Neural crest cell (in vitro differentiated cells): ENCODE measurements at regions not wholly inside any gene's neighbourhood (a gene's known extent, or its start where the extent isn't known, plus 50 kb on each side); places are given as distances from the start of the nearest gene placed in this dataset.
"Not testable (repeated sequence)": the region's sequence is repeated elsewhere in the genome, so short reads cannot be mapped to it uniquely, and the experiment has no call there.

ENCODE experiments used
- DNase-seq: peaks from one replicate; pipeline ENCODE4 v3.0.0; 2021; ENCODE audit warnings: low read depth, mixed read lengths, low spot score
- H3K27ac Mint-ChIP-seq: one replicate; pipeline ENCODE4 v1.8.0; 2021; ENCODE audit warnings: mild to moderate bottlenecking, mixed read lengths; ENCODE audit not compliant: unreplicated experiment
- H3K27me3 Mint-ChIP-seq: 2 replicates; pipeline ENCODE4 v1.8.0; 2021; ENCODE audit warnings: low read depth, mild to moderate bottlenecking, mixed read lengths
- H3K36me3 Mint-ChIP-seq: 2 replicates; pipeline ENCODE4 v1.8.0; 2021; ENCODE audit warnings: low read depth, mild to moderate bottlenecking, mixed read lengths
- H3K4me1 Mint-ChIP-seq: 2 replicates; pipeline ENCODE4 v1.8.0; 2021; ENCODE audit warnings: mixed read lengths
- H3K4me3 Mint-ChIP-seq: one replicate; pipeline ENCODE4 v1.8.0; 2021; ENCODE audit warnings: mild to moderate bottlenecking, mixed read lengths
- H3K9me3 Mint-ChIP-seq: 2 replicates; pipeline ENCODE4 v1.8.0; 2021; ENCODE audit warnings: mixed read lengths
- CTCF ChIP-seq: fragments of 200-600 bp; sonication (generic); conservative IDR thresholded peaks from 2 replicates; pipeline ENCODE4 v1.5.0; 2021; ENCODE audit warnings: antibody characterized with exemption, mild to moderate bottlenecking

DNA sequence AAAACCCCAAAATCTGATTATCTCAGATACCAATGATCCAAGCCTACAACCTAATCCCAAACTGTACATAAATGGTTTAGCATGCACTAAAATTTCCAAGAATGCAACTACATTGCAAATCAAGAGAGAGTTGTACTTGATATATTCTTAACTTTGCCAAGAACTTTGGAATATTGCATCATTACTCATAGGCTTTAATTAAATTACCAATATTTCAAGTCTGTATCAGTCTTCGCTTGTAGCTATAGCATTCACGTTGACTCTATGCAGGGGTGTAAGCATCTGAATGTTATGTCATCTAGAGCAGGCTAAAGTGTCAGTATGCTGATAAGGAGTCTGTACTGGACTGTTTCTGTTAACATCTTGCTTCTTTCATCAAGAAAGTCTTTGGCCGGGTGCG, 56.3 kb downstream of the FOXI3 start:
- H3K27ac Mint-ChIP-seq: no peak overlapping the region
- H3K4me1 Mint-ChIP-seq: peaks cover 5% of the 10 kb centered on the region
- H3K27me3 Mint-ChIP-seq: peaks cover 2% of the 10 kb centered on the region
- no peak for DNase-seq
- no peaks in the 10 kb centered on the region for H3K36me3 Mint-ChIP-seq
- H3K9me3 Mint-ChIP-seq: no peaks in the 10 kb centered on the region
- no peak for TF ChIP-seq CTCF
- H3K4me3 Mint-ChIP-seq: no peak overlapping the region

GRCh38 chr2:88377641-88377991, 74.9 kb downstream of the FOXI3 start:
- Mint-ChIP-seq H3K4me3 (no peak overlapping the region), H3K9me3 (no peaks in the 10 kb centered on the region), H3K27ac (no peak overlapping the region), H3K4me1 (peaks cover 13% of the 10 kb centered on the region), H3K36me3 (no peaks in the 10 kb centered on the region), H3K27me3 (no peaks in the 10 kb centered on the region)
- DNase-seq: no peak
- TF ChIP-seq CTCF: no peak

- peaks cover 2% of the 10 kb centered on the region for H3K27me3 Mint-ChIP-seq
- no peaks in the 10 kb centered on the region for H3K9me3 Mint-ChIP-seq
- no peak for TF ChIP-seq CTCF
- no peak for DNase-seq
- H3K4me1 Mint-ChIP-seq: peaks cover 5% of the 10 kb centered on the region
- H3K4me3 Mint-ChIP-seq: no peak overlapping the region
- no peaks in the 10 kb centered on the region for H3K36me3 Mint-ChIP-seq
- no peak overlapping the region for H3K27ac Mint-ChIP-seq
Measured at GRCh38 chr2:88372042-88372441, 80.5 kb downstream of the FOXI3 start.

DNA sequence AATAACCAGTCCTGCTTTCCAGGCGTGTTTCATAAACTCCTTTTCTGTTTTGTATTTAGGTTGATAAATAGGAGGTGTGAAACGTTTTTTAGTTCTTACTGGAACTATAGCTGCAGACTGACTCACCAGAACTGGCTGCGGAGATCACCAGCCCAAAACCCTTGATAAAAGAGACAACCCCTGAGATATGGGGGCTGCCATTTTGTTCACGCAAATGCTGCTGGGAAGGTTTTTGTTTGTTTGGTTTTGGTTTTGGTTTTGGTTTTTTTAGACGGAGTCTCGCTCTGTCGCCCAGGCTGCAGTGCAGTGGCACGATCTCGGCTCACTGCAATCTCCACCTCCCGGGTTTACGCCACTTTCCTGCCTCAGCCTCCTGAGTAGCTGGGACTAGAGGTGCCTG, 87.1 kb downstream of the FOXI3 start:
- DNase-seq, H3K27me3 Mint-ChIP-seq, H3K9me3 Mint-ChIP-seq, H3K36me3 Mint-ChIP-seq, H3K4me1 Mint-ChIP-seq, H3K27ac Mint-ChIP-seq, H3K4me3 Mint-ChIP-seq: not testable (repeated sequence)

- H3K4me1 Mint-ChIP-seq: peaks cover 19% of the 10 kb centered on the region
- no peak for TF ChIP-seq CTCF
- H3K4me3 Mint-ChIP-seq: no peak overlapping the region
- no peaks in the 10 kb centered on the region for H3K9me3 Mint-ChIP-seq
- H3K36me3 Mint-ChIP-seq: no peaks in the 10 kb centered on the region
- no peak for DNase-seq
- peaks cover 11% of the 10 kb centered on the region for H3K27me3 Mint-ChIP-seq
- peak overlapping the region; percentile 22 for H3K27ac Mint-ChIP-seq
Measured at GRCh38 chr2:88355486-88355885, 97.0 kb downstream of the FOXI3 start.

DNA sequence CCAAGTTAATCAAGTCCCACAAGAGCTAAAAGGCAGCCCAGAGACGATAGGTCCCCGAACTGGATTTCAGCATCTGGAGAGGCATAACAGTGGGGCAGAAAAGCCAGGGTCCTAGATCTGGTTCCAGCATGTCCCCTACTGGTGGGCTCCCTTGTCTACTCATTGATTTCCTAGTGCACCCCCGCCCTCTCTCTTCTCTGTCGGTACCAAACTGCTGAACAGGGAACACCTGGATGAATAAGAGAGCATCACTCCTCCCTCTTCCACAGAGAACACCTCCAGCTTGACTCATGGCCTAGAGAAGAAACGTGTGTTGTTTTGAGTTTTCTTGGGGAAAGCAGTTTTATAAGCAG, 101.3 kb downstream of the FOXI3 start:
- no peak overlapping the region for H3K27ac Mint-ChIP-seq
- peak overlapping the region; percentile 74 for H3K4me3 Mint-ChIP-seq
- H3K27me3 Mint-ChIP-seq: peaks cover 28% of the 10 kb centered on the region
- peaks cover 19% of the 10 kb centered on the region for H3K4me1 Mint-ChIP-seq
- no peak for TF ChIP-seq CTCF
- DNase-seq: no peak
- H3K9me3 Mint-ChIP-seq: no peaks in the 10 kb centered on the region
- H3K36me3 Mint-ChIP-seq: no peaks in the 10 kb centered on the region
